HCT116 (cell line): ENCODE measurements at regions not wholly inside any gene's neighbourhood (a gene's known extent, or its start where the extent isn't known, plus 50 kb on each side); places are given as distances from the start of the nearest gene placed in this dataset.

Experiments
- ATAC-seq: fragments of 200-7000 bp; cut with Tn5 transposase; 2 replicates; pipeline ENCODE4 v1.9.1; 2020; ENCODE audit warnings: mild to moderate bottlenecking, moderate library complexity
- BruUV-seq: library from RNA; stranded (reverse); fragments of 400-500 nt; replicated peaks from 2 replicates; lab custom pipeline; 2021; lab: Mats Ljungman, UMichigan
- CTCF ChIA-PET: fragments of 300-600 bp; sonication (Branson Sonifier 250); formaldehyde crosslinking; loops from one replicate; lab custom pipeline; 2021; ENCODE audit warnings: antibody characterized with exemption; lab: Charles Lee
- POLR2A ChIA-PET: fragments of 300-600, 350-600 bp; sonication (Branson Sonifier 250); formaldehyde crosslinking; loops from one replicate; lab custom pipeline; 2021; ENCODE audit warnings: antibody characterized with exemption; lab: Charles Lee
- RAD21 ChIA-PET, 2 experiments: fragments of 300-600 bp; sonication (Branson Sonifier 250); formaldehyde crosslinking; loops; one replicate each; lab custom pipeline; 2023; ENCODE audit warnings: low total read pairs in 2 of 2; ENCODE audit not compliant: uncharacterized antibody in 2 of 2, unreplicated experiment in 2 of 2, low non-redundant PET in 1 of 2; lab: Charles Lee
- DNase-seq: peaks from one replicate; pipeline ENCODE4 v3.0.0-alpha.2; 2010; ENCODE audit warnings: low read depth, low spot score
- H2AFZ ChIP-seq: fragments of 200-600 bp; shearing (Covaris generic), sonication (generic); 2 replicates; pipeline ENCODE4 v1.6.1; 2017; ENCODE audit warnings: low read depth, mixed run types, mixed read lengths, antibody characterized with exemption, low read length; ENCODE audit not compliant: poor library complexity, severe bottlenecking
- H3K27ac ChIP-seq: 2 replicates; pipeline ENCODE4 v1.5.1; 2012; ENCODE audit warnings: low read depth, low read length
- H3K27me3 ChIP-seq: fragments of 200-600 bp; sonication (generic); 2 replicates; pipeline ENCODE4 v1.6.1; 2016; ENCODE audit warnings: mixed run types, low read length, mixed read lengths; ENCODE audit not compliant: insufficient read depth
- H3K36me3 ChIP-seq, 2 experiments: fragments of 200-500 bp in 1 of 2; fragments of 200-600 bp in 1 of 2; sonication (Bioruptor generic) in 1 of 2; sonication (generic) in 1 of 2; 2 replicates each; pipeline versions ENCODE4 v1.5.1 to v1.6.1; 2014 to 2016; ENCODE audit warnings: low read length in 2 of 2, inconsistent platforms in 1 of 2, mixed read lengths in 1 of 2, mixed run types in 1 of 2; ENCODE audit not compliant: insufficient read depth in 2 of 2, control insufficient read depth in 1 of 2
- H3K4me1 ChIP-seq, 2 experiments: fragments of 200-600 bp in 1 of 2; sonication (generic) in 1 of 2; 2 replicates each; pipeline versions ENCODE4 v1.5.1 to v1.6.1; 2012 to 2017; ENCODE audit warnings: low read length in 2 of 2, inconsistent platforms in 1 of 2, mild to moderate bottlenecking in 1 of 2, mixed read lengths in 1 of 2, mixed run types in 1 of 2, moderate library complexity in 1 of 2; ENCODE audit not compliant: insufficient read depth in 2 of 2, control insufficient read depth in 1 of 2
- H3K4me2 ChIP-seq: fragments of 200-600 bp; sonication (generic); 2 replicates; pipeline ENCODE4 v1.6.1; 2017; ENCODE audit warnings: mixed run types, low read length, mixed read lengths
- H3K4me3 ChIP-seq, 2 experiments: fragments of 200-600 bp in 1 of 2; sonication (generic) in 1 of 2; replicated peaks in 1 of 2; 2 replicates each; pipeline ENCODE4 v1.5.1; 2011 to 2016; ENCODE audit warnings: low read length in 2 of 2, control low read depth in 1 of 2, low read depth in 1 of 2, mild to moderate bottlenecking in 1 of 2, mixed read lengths in 1 of 2, mixed run types in 1 of 2
- H3K79me2 ChIP-seq: fragments of 200-600 bp; sonication (generic); 2 replicates; pipeline ENCODE4 v1.6.1; 2017; ENCODE audit warnings: mild to moderate bottlenecking, mixed run types, low read length, moderate library complexity, mixed read lengths; ENCODE audit not compliant: insufficient read depth
- H3K9ac ChIP-seq: fragments of 200-600 bp; sonication (generic); 2 replicates; pipeline ENCODE4 v1.6.1; 2016; ENCODE audit warnings: low read length, mixed read lengths
- H3K9me2 ChIP-seq: fragments of 200-600 bp; sonication (generic), shearing (Covaris generic); 2 replicates; pipeline ENCODE4 v1.6.1; 2017; ENCODE audit warnings: mixed run types, mild to moderate bottlenecking, moderate library complexity; ENCODE audit not compliant: insufficient read depth
- H3K9me3 ChIP-seq, 2 experiments: fragments of 200-500 bp in 1 of 2; fragments of 200-600 bp in 1 of 2; sonication (Bioruptor generic) in 1 of 2; sonication (generic) in 1 of 2; 2 replicates each; pipeline ENCODE4 v1.6.1; 2014 to 2017; ENCODE audit warnings: low read length in 2 of 2, mixed read lengths in 2 of 2, inconsistent platforms in 1 of 2, low read depth in 1 of 2, mild to moderate bottlenecking in 1 of 2, mixed run types in 1 of 2, moderate library complexity in 1 of 2; ENCODE audit not compliant: control insufficient read depth in 1 of 2, insufficient read depth in 1 of 2
- H4K20me1 ChIP-seq: fragments of 200-600 bp; sonication (generic), shearing (Covaris generic); 2 replicates; pipeline ENCODE4 v1.6.1; 2017; ENCODE audit warnings: mixed run types, mild to moderate bottlenecking, moderate library complexity; ENCODE audit not compliant: insufficient read depth
- ATF3 ChIP-seq: IDR thresholded peaks from 2 replicates; pipeline ENCODE4 v1.6.1; 2012
- CTCF ChIP-seq, 3 experiments: fragments of 200-600 bp in 1 of 3; sonication (generic) in 1 of 3; IDR thresholded peaks in 2 of 3; conservative IDR thresholded peaks in 1 of 3; 2 replicates each; pipeline ENCODE4 v1.5.1; 2012 to 2017; ENCODE audit warnings: low read depth in 2 of 3, low read length in 2 of 3, antibody characterized with exemption in 1 of 3, borderline replicate concordance in 1 of 3, control low read depth in 1 of 3, mild to moderate bottlenecking in 1 of 3, mixed read lengths in 1 of 3, mixed run types in 1 of 3, moderate library complexity in 1 of 3; ENCODE audit not compliant: insufficient read depth in 1 of 3
- ELF1 ChIP-seq: IDR thresholded peaks from 2 replicates; pipeline ENCODE4 v1.6.1; 2012; ENCODE audit warnings: low read depth, borderline replicate concordance
- EZH2 ChIP-seq: fragments of 200-600 bp; sonication (generic); IDR thresholded peaks from 2 replicates; pipeline ENCODE4 v1.6.1; 2017; ENCODE audit warnings: antibody characterized with exemption, mixed run types
- EZH2phosphoT487 ChIP-seq: fragments of 200-600 bp; IDR thresholded peaks from 2 replicates; pipeline ENCODE4 v1.6.1; 2018; ENCODE audit warnings: antibody characterized with exemption, borderline replicate concordance
- JUND ChIP-seq: IDR thresholded peaks from 2 replicates; pipeline ENCODE4 v1.6.1; 2012
- MAX ChIP-seq: IDR thresholded peaks from 2 replicates; pipeline ENCODE4 v1.6.1; 2012
- POLR2A ChIP-seq: IDR thresholded peaks from 2 replicates; pipeline ENCODE4 v1.7.0; 2011; ENCODE audit warnings: borderline replicate concordance; ENCODE audit not compliant: insufficient read depth, insufficient read length; ENCODE audit errors: extremely low read depth
- POLR2AphosphoS5 ChIP-seq: IDR thresholded peaks from 2 replicates; pipeline ENCODE4 v1.6.1; 2011; ENCODE audit warnings: mild to moderate bottlenecking, low read depth, low read length, moderate library complexity
- REST ChIP-seq: IDR thresholded peaks from 2 replicates; pipeline ENCODE4 v1.6.1; 2012; ENCODE audit warnings: low read depth
- SP1 ChIP-seq: IDR thresholded peaks from 2 replicates; pipeline ENCODE4 v1.6.1; 2012; ENCODE audit warnings: low read depth
- SRF ChIP-seq: IDR thresholded peaks from 2 replicates; pipeline ENCODE4 v1.6.1; 2012; ENCODE audit warnings: low read depth
- YY1 ChIP-seq: IDR thresholded peaks from 2 replicates; pipeline ENCODE4 v1.6.1; 2011; ENCODE audit warnings: low read length, low read depth, moderate library complexity, mild to moderate bottlenecking; ENCODE audit not compliant: insufficient replicate concordance; ENCODE audit errors: extremely low read depth
- ZNF274 ChIP-seq: fragments of 200-500 bp; sonication (Bioruptor generic); IDR thresholded peaks from 2 replicates; pipeline ENCODE4 v1.6.1; 2014; ENCODE audit warnings: mild to moderate bottlenecking, low read depth, low read length, inconsistent platforms
- intact Hi-C: fragments of 100-400 bp; cut with micrococcal nuclease; formaldehyde crosslinking; loops from 2 replicates; pipeline ENCODE4 v1.10.0; 2022

- TF ChIP-seq CTCF (IDR thresholded peaks at IDR 0.05 in 2 of 3, conservative IDR thresholded peaks at IDR 0.05 in 1 of 3; ENCODE audit: borderline replicate concordance in 1 of 3, insufficient read depth in 1 of 3, low read depth in 2 of 3, low read length in 2 of 3): no peak
- TF ChIP-seq MAX: no peak
- TF ChIP-seq YY1: no peak
- no peak for TF ChIP-seq REST
- no peak for TF ChIP-seq EZH2
- no peak for TF ChIP-seq ELF1
- TF ChIP-seq POLR2AphosphoS5: no peak
- TF ChIP-seq EZH2phosphoT487: no peak
- TF ChIP-seq SRF: no peak
- TF ChIP-seq SP1: no peak
- no peak for TF ChIP-seq ZNF274
- TF ChIP-seq JUND: no peak
- TF ChIP-seq ATF3: no peak
- no peak for TF ChIP-seq POLR2A
- H3K4me2 ChIP-seq: no peak overlapping the region
- ChIA-PET POLR2A (no interaction called here), RAD21 (interaction anchor here in 1 of 2 experiments (1.1 kb wide), 1 partner anchor 282 kb away, joined by 5 read pairs; no protein-coding TSS in a partner anchor), CTCF (interaction anchor here (0.7 to 1.3 kb wide), 3 partner anchors 11 to 280 kb away, joined by 3 to 4 read pairs (median 3); no protein-coding TSS in a partner anchor)
- intact Hi-C loops: loop anchor here (1.0 kb wide), 2 partner anchors 90 to 283 kb away; no protein-coding TSS in a partner anchor
- H4K20me1 ChIP-seq: no peaks in the 10 kb centered on the region
- H3K79me2 ChIP-seq: no peaks in the 10 kb centered on the region
- no peak for DNase-seq
- H3K9ac ChIP-seq: no peak overlapping the region
- no peaks in the 10 kb centered on the region for H3K36me3 ChIP-seq
- H3K4me1 ChIP-seq: no peaks in the 10 kb centered on the region
- H3K9me2 ChIP-seq: no peaks in the 10 kb centered on the region
- no peak overlapping the region for H3K27ac ChIP-seq
- H2AFZ ChIP-seq: no peak overlapping the region
- H3K4me3 ChIP-seq: no peak overlapping the region
- no peak for ATAC-seq
- no peaks in the 10 kb centered on the region for H3K9me3 ChIP-seq
- 0 out of 2 replicates have a peak, but pooled peaks cover 3% of the 10 kb centered on the region for H3K27me3 ChIP-seq
- no TSS peak for BruUV-seq
Measured at GRCh38 chr19:32287086-32287485, 58.3 kb upstream of the ZNF507 start.
